HG02973 (cell line): ENCODE measurements at regions not wholly inside any gene's neighbourhood (a gene's known extent, or its start where the extent isn't known, plus 50 kb on each side); places are given as distances from the start of the nearest gene placed in this dataset.
"Not testable (repeated sequence)": the region's sequence is repeated elsewhere in the genome, so short reads cannot be mapped to it uniquely, and the experiment has no call there.

ENCODE experiments used
- ATAC-seq: cut with Tn5 transposase; IDR thresholded peaks from one replicate; pipeline ENCODE4 v1.9.1; 2021; ENCODE audit warnings: moderate library complexity; ENCODE audit not compliant: unreplicated experiment

GRCh38 chr20:58043236-58044140 lies 185.0 kb downstream of the ANKRD60 start:
- no peak for ATAC-seq

DNA sequence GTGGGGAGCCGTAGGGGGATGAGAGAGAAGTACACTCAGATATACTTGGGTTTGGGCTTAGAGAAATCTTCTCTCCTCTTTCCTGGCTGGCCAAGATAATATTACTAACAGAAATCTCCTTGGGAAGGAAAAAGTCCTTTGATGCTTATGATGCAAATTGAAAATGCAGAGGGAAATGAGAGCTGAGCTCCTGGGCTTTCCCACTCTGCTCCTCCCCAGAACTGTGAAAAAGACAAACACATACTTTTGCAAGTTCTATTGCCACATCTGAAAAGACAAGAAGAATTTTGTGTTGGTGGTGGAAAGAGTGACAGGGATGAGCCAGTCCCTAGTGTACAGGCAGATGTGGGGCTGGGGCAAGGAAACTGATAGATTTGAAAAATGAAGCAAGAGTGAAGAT lies 185.9 kb downstream of the ANKRD60 start:
- ATAC-seq = no peak

GRCh38 chr20:58040447-58041290 lies 187.8 kb downstream of the ANKRD60 start:
- ATAC-seq = no peak

- ATAC-seq = no peak
Measured at GRCh38 chr20:58039274-58040092, 189.0 kb downstream of the ANKRD60 start.

GRCh38 chr20:58038123-58038654 lies 190.3 kb downstream of the ANKRD60 start:
- no peak for ATAC-seq

- ATAC-seq = no peak
Measured at GRCh38 chr20:58037631-58038030, 190.8 kb downstream of the ANKRD60 start.

DNA sequence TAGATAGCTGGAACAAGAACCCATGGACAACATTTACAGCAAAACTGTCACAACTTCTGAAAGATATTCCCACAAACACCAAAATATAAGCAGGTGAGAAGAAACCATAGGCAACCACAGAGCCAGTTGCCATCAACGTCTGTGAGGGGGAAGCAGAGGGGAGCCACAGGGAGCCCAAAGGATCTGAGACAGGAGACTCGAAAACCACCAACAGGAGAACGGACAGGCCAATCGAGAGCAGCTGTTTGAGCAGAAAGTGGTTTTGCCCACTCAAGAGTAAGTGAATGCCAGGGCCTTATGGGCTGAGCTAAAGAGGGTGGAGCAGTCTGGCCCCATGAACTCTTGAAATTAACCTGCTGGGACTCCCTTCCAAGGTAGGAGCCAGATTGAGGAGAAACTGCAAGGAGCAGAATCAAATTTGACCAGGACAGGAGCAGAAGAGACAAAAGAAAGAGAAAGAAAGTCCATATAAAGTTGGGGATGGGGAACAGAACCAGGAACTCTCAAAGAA lies 195.4 kb downstream of the ANKRD60 start:
- no peak for ATAC-seq

- no peak for ATAC-seq
Measured at GRCh38 chr20:58032599-58032998, 195.9 kb downstream of the ANKRD60 start.

DNA sequence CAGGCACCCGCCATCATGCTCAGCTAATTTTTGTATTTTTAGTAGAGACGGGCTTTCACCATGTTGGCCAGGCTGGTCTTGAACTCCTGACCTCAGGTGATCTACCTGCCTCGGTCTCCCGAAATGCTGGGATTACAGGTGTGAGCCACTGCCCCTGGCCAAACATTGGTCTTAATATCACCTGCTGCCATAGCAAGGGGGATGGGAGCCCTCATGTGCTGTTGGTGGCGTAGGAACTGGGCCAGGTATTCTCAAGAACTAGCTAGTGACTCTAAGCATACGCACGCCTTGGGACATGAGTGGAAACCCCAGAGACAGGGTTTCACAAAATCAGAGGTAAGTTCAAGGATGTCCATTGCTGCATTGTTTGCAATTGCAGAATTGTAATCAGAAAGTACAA lies 197.1 kb downstream of the ANKRD60 start:
- not testable (repeated sequence) for ATAC-seq

GRCh38 chr20:58028123-58028522 lies 200.3 kb downstream of the ANKRD60 start:
- no peak for ATAC-seq

- ATAC-seq = no peak
Measured at GRCh38 chr20:58026361-58026760, 202.1 kb downstream of the ANKRD60 start.

- ATAC-seq = no peak
Measured at GRCh38 chr20:58025233-58025632, 203.2 kb downstream of the ANKRD60 start.

GRCh38 chr20:58024241-58024721 lies 204.2 kb downstream of the ANKRD60 start:
- ATAC-seq = no peak

GRCh38 chr20:58023781-58024180 lies 204.7 kb downstream of the ANKRD60 start:
- no peak for ATAC-seq

- ATAC-seq = no peak
Measured at GRCh38 chr20:58023346-58023745, 205.1 kb downstream of the ANKRD60 start.

GRCh38 chr20:58022711-58023110 lies 205.7 kb downstream of the ANKRD60 start:
- no peak for ATAC-seq

- no peak for ATAC-seq
Measured at GRCh38 chr20:58021481-58021880, 207.0 kb downstream of the ANKRD60 start.

DNA sequence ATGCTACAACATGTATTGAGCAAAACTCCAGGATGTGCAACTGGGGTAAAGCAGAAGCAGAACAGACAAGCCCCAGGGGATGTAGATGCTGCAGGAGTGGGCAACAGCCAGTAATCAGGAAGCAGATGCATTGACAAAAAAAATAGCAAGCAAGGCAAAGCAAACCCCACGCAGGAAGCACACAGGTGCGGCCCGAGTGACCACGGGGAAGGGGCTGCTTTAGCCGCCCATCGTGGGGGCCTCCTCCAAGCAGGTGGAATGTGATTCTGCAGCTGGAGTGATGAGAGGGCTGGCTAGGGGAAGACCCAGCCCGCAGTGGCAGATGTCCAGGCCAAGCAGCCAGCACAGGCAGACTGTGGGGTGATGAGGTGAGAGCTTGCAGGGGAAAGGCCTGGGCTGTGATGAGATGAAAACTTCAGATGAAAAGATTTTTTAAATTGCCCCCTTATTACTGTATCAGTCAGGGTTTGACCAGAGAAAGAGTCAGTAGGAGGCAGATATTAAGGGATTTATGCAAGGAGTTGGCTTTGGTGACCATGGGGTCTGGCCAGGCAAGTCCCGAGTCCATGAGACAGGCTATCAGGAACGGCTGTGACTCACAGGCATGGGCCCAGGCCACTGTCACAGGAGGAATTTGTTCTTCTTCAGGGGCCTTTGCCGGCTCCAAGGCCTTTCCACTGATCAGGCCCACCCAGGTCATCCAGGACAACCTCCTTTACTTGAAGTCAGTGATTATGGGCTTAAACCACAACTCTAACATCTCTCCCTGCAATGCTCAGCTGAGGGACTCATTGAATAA lies 207.6 kb downstream of the ANKRD60 start:
- no peak for ATAC-seq

- ATAC-seq = no peak
Measured at GRCh38 chr20:58019850-58020625, 208.4 kb downstream of the ANKRD60 start.
